ENCODE measurements at regions not wholly inside any gene's neighbourhood (a gene's known extent, or its start where the extent isn't known, plus 50 kb on each side); places are given as distances from the start of the nearest gene placed in this dataset.
A peak's percentile ranks its signal among the peaks of the same experiment; 100 is the strongest.
"Not testable (repeated sequence)": the region's sequence is repeated elsewhere in the genome, so short reads cannot be mapped to it uniquely, and the experiment has no call there.

- TF ChIP-seq POLR2AphosphoS5 (IDR thresholded peaks at IDR 0.05; ENCODE audit: low read depth, low read length) (no peak), SPI1 (IDR thresholded peaks at IDR 0.05; ENCODE audit: low read depth, low read length) (no peak), PAX5 (IDR thresholded peaks at IDR 0.05; ENCODE audit: insufficient read depth, low read length, severe bottlenecking) (no peak)
- DNase-seq (ENCODE audit: insufficient read length, low spot score) = no peak
- FAIRE-seq = no peak
Observed at GRCh38 chr12:47458279-47458678, 247.6 kb downstream of the RPAP3 start.

DNA sequence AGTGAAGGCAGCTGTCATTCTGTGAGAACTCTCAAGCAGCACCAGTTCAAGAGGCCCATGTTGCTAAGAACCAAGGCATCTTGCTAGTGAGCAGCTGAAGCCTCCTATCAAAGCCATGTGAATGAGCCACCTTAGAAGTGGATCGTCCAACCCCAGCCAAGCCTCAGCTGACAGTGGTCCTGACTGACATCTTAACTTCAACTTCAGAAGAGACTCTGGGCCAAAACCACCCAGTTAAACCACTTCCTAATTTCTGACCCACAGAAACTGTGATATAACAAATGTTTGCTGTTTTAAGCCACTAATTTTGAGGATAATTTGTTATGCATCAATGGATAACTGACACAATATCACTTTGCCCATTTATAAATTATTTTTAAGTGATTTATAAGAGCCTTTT lies 256.0 kb downstream of the RPAP3 start:
- FAIRE-seq (no peak), DNase-seq (ENCODE audit: insufficient read length, low spot score) (no peak)
- TF ChIP-seq TAF1 (IDR thresholded peaks at IDR 0.05; ENCODE audit: low read depth, low read length) (no peak), SPI1 (IDR thresholded peaks at IDR 0.05; ENCODE audit: low read depth, low read length) (peak; percentile 76), PAX5 (IDR thresholded peaks at IDR 0.05; ENCODE audit: insufficient read depth, low read length, severe bottlenecking) (no peak), POLR2AphosphoS5 (IDR thresholded peaks at IDR 0.05; ENCODE audit: low read depth, low read length) (no peak), POLR2A (IDR thresholded peaks at IDR 0.05; ENCODE audit: low read depth, low read length) (no peak), POU2F2 (IDR thresholded peaks at IDR 0.05; ENCODE audit: low read depth, low read length) (no peak)

- FAIRE-seq (no peak), DNase-seq (ENCODE audit: insufficient read length, low spot score) (no peak)
- no peak for TF ChIP-seq PAX5 (IDR thresholded peaks at IDR 0.05; ENCODE audit: insufficient read depth, low read length, severe bottlenecking)
- no peak for TF ChIP-seq POLR2AphosphoS5 (IDR thresholded peaks at IDR 0.05; ENCODE audit: low read depth, low read length)
- no peak for TF ChIP-seq SPI1 (IDR thresholded peaks at IDR 0.05; ENCODE audit: low read depth, low read length)
- TF ChIP-seq POU2F2 (IDR thresholded peaks at IDR 0.05; ENCODE audit: low read depth, low read length) = no peak
- no peak for TF ChIP-seq TAF1 (IDR thresholded peaks at IDR 0.05; ENCODE audit: low read depth, low read length)
- no peak for TF ChIP-seq POLR2A (IDR thresholded peaks at IDR 0.05; ENCODE audit: low read depth, low read length)
Observed at GRCh38 chr12:47442310-47442709, 263.5 kb downstream of the RPAP3 start.

DNA sequence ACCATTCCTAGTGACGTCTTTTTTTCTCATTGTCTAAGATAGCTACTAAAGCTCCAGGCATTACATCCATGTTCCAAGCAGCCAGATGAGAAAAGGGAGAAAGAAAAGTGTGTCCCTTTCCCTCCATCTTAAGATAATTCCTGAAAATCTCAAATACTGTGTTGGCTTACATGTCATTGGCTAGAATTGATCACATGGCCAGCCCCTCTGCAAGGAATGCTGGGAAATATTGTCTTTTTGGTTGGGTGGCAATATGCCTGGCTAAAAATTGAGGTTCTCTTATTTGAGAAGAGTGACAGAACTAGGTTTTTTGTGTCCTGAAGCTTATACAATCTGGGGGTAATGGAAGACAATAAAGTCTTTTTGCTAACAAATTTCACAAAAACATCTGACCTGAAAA lies 264.3 kb downstream of the RPAP3 start:
- FAIRE-seq = no peak
- no peak for DNase-seq (ENCODE audit: insufficient read length, low spot score)
- no peak for TF ChIP-seq TAF1 (IDR thresholded peaks at IDR 0.05; ENCODE audit: low read depth, low read length)

GRCh38 chr12:47438175-47438574 lies 267.7 kb downstream of the RPAP3 start:
- FAIRE-seq = no peak
- TF ChIP-seq PAX5 (IDR thresholded peaks at IDR 0.05; ENCODE audit: insufficient read depth, low read length, severe bottlenecking) (no peak), POLR2A (IDR thresholded peaks at IDR 0.05; ENCODE audit: low read depth, low read length) (no peak), POLR2AphosphoS5 (IDR thresholded peaks at IDR 0.05; ENCODE audit: low read depth, low read length) (no peak), POU2F2 (IDR thresholded peaks at IDR 0.05; ENCODE audit: low read depth, low read length) (no peak)
- no peak for DNase-seq (ENCODE audit: insufficient read length, low spot score)

GRCh38 chr12:47437570-47437969 lies 268.3 kb downstream of the RPAP3 start:
- TF ChIP-seq PAX5 (IDR thresholded peaks at IDR 0.05; ENCODE audit: insufficient read depth, low read length, severe bottlenecking) (no peak), SPI1 (IDR thresholded peaks at IDR 0.05; ENCODE audit: low read depth, low read length) (no peak), POLR2A (IDR thresholded peaks at IDR 0.05; ENCODE audit: low read depth, low read length) (no peak), POLR2AphosphoS5 (IDR thresholded peaks at IDR 0.05; ENCODE audit: low read depth, low read length) (no peak), POU2F2 (IDR thresholded peaks at IDR 0.05; ENCODE audit: low read depth, low read length) (no peak), TAF1 (IDR thresholded peaks at IDR 0.05; ENCODE audit: low read depth, low read length) (no peak)
- no peak for DNase-seq (ENCODE audit: insufficient read length, low spot score)
- FAIRE-seq = no peak

GRCh38 chr12:47433876-47434275 lies 272.0 kb downstream of the RPAP3 start:
- FAIRE-seq (no peak), DNase-seq (ENCODE audit: insufficient read length, low spot score) (no peak)
- TF ChIP-seq SPI1 (IDR thresholded peaks at IDR 0.05; ENCODE audit: low read depth, low read length) = no peak
- no peak for TF ChIP-seq PAX5 (IDR thresholded peaks at IDR 0.05; ENCODE audit: insufficient read depth, low read length, severe bottlenecking)
- no peak for TF ChIP-seq POLR2A (IDR thresholded peaks at IDR 0.05; ENCODE audit: low read depth, low read length)
- TF ChIP-seq TAF1 (IDR thresholded peaks at IDR 0.05; ENCODE audit: low read depth, low read length) = no peak
- no peak for TF ChIP-seq POU2F2 (IDR thresholded peaks at IDR 0.05; ENCODE audit: low read depth, low read length)
- TF ChIP-seq POLR2AphosphoS5 (IDR thresholded peaks at IDR 0.05; ENCODE audit: low read depth, low read length) = no peak

DNA sequence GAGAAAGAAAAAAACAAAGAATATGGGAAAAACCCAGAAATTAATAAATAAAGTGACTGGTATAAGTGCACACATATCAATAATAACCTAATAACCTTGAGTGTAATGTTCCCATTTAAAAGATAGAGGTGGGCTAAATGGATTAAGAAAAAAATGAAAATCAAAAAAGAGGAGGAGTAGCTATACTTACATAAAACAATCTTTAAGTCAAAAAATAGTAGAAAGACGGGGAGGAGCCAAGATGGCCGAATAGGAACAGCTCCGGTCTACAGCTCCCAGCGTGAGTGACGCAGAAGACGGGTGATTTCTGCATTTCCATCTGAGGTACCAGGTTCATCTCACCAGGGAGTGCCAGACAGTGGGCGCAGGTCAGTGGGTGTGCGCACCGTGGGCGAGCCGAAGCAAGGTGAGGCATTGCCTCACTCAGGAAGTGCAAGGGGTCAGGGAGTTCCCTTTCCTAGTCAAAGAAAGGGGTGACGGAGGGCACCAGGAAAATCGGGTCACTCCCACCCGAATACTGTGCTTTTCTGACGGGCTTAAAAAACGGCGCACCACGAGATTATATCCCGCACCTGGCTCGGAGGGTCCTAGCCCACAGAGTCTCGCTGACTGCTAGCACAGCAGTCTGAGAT lies 279.0 kb downstream of the RPAP3 start:
- not testable (repeated sequence) for FAIRE-seq; DNase-seq (ENCODE audit: insufficient read length, low spot score)

GRCh38 chr12:47422611-47423010 lies 283.2 kb downstream of the RPAP3 start:
- TF ChIP-seq SPI1 (IDR thresholded peaks at IDR 0.05; ENCODE audit: low read depth, low read length) (no peak), TAF1 (IDR thresholded peaks at IDR 0.05; ENCODE audit: low read depth, low read length) (no peak), POLR2A (IDR thresholded peaks at IDR 0.05; ENCODE audit: low read depth, low read length) (no peak), PAX5 (IDR thresholded peaks at IDR 0.05; ENCODE audit: insufficient read depth, low read length, severe bottlenecking) (no peak), POU2F2 (IDR thresholded peaks at IDR 0.05; ENCODE audit: low read depth, low read length) (no peak), POLR2AphosphoS5 (IDR thresholded peaks at IDR 0.05; ENCODE audit: low read depth, low read length) (no peak)
- FAIRE-seq (peak; percentile 56), DNase-seq (ENCODE audit: insufficient read length, low spot score) (no peak)

- FAIRE-seq (no peak), DNase-seq (ENCODE audit: insufficient read length, low spot score) (no peak)
- TF ChIP-seq POU2F2 (IDR thresholded peaks at IDR 0.05; ENCODE audit: low read depth, low read length) = no peak
Observed at GRCh38 chr12:47419497-47419896, 286.3 kb downstream of the RPAP3 start.

GRCh38 chr12:47417955-47418354 lies 287.9 kb downstream of the RPAP3 start:
- FAIRE-seq = no peak
- DNase-seq (ENCODE audit: insufficient read length, low spot score) = no peak
- TF ChIP-seq POLR2A (IDR thresholded peaks at IDR 0.05; ENCODE audit: low read depth, low read length) (no peak), TAF1 (IDR thresholded peaks at IDR 0.05; ENCODE audit: low read depth, low read length) (no peak), SPI1 (IDR thresholded peaks at IDR 0.05; ENCODE audit: low read depth, low read length) (no peak), POLR2AphosphoS5 (IDR thresholded peaks at IDR 0.05; ENCODE audit: low read depth, low read length) (no peak), POU2F2 (IDR thresholded peaks at IDR 0.05; ENCODE audit: low read depth, low read length) (no peak), PAX5 (IDR thresholded peaks at IDR 0.05; ENCODE audit: insufficient read depth, low read length, severe bottlenecking) (no peak)
